ENCODE measurements at regions not wholly inside any gene's neighbourhood (a gene's known extent, or its start where the extent isn't known, plus 50 kb on each side); places are given as distances from the start of the nearest gene placed in this dataset.

- Histone ChIP-seq H3K27me3 (ENCODE audit: control insufficient read depth, insufficient read depth, low read length) (no peaks in the 10 kb centered on the region), H3K36me3 (ENCODE audit: control insufficient read depth, insufficient read depth, low read length) (no peaks in the 10 kb centered on the region), H3K27ac (ENCODE audit: low read depth, low read length) (no peak overlapping the region), H3K4me1 (ENCODE audit: control insufficient read depth, insufficient read depth, low read length) (no peaks in the 10 kb centered on the region), H3K4me3 (ENCODE audit: low read depth, low read length) (no peak overlapping the region), H3K9me3 (ENCODE audit: control insufficient read depth, insufficient read depth, low read length) (peaks cover 1% of the 10 kb centered on the region)
- WGBS (ENCODE audit: insufficient coverage): no CpG with 5 or more reads among the region's 1 CpG
- DNase-seq (ENCODE audit: low read depth in 4 of 6, low spot score in 6 of 6): no peak
Observed at GRCh38 chr13:39269411-39269810, 231.2 kb downstream of the NHLRC3 start.

GRCh38 chr13:39272994-39273393 is 234.7 kb downstream of the NHLRC3 start:
- no peaks in the 10 kb centered on the region for H3K36me3 ChIP-seq (ENCODE audit: control insufficient read depth, insufficient read depth, low read length)
- DNase-seq (ENCODE audit: low read depth in 4 of 6, low spot score in 6 of 6): peak in 2 of 6 donors; percentile 44 to 65
- H3K9me3 ChIP-seq (ENCODE audit: control insufficient read depth, insufficient read depth, low read length): no peaks in the 10 kb centered on the region
- H3K27me3 ChIP-seq (ENCODE audit: control insufficient read depth, insufficient read depth, low read length): no peaks in the 10 kb centered on the region
- no CpG with 5 or more reads among the region's 1 CpG for WGBS (ENCODE audit: insufficient coverage)
- no peaks in the 10 kb centered on the region for H3K4me1 ChIP-seq (ENCODE audit: control insufficient read depth, insufficient read depth, low read length)
- no peak overlapping the region for H3K27ac ChIP-seq (ENCODE audit: low read depth, low read length)
- H3K4me3 ChIP-seq (ENCODE audit: low read depth, low read length): no peak overlapping the region

GRCh38 chr13:39273953-39274738 is 235.9 kb downstream of the NHLRC3 start:
- Histone ChIP-seq H3K27me3 (ENCODE audit: control insufficient read depth, insufficient read depth, low read length) (no peaks in the 10 kb centered on the region), H3K9me3 (ENCODE audit: control insufficient read depth, insufficient read depth, low read length) (no peaks in the 10 kb centered on the region), H3K36me3 (ENCODE audit: control insufficient read depth, insufficient read depth, low read length) (no peaks in the 10 kb centered on the region), H3K27ac (ENCODE audit: low read depth, low read length) (no peak overlapping the region), H3K4me3 (ENCODE audit: low read depth, low read length) (no peak overlapping the region), H3K4me1 (ENCODE audit: control insufficient read depth, insufficient read depth, low read length) (no peaks in the 10 kb centered on the region)
- WGBS (ENCODE audit: insufficient coverage): no CpG with 5 or more reads among the region's 6 CpGs
- peak in 2 of 6 donors; percentile 7 to 67 for DNase-seq (ENCODE audit: low read depth in 4 of 6, low spot score in 6 of 6)

- DNase-seq (ENCODE audit: low read depth in 4 of 6, low spot score in 6 of 6): no peak
- Histone ChIP-seq H3K27ac (ENCODE audit: low read depth, low read length) (no peak overlapping the region), H3K36me3 (ENCODE audit: control insufficient read depth, insufficient read depth, low read length) (no peaks in the 10 kb centered on the region), H3K4me3 (ENCODE audit: low read depth, low read length) (no peak overlapping the region), H3K9me3 (ENCODE audit: control insufficient read depth, insufficient read depth, low read length) (no peaks in the 10 kb centered on the region), H3K27me3 (ENCODE audit: control insufficient read depth, insufficient read depth, low read length) (no peaks in the 10 kb centered on the region), H3K4me1 (ENCODE audit: control insufficient read depth, insufficient read depth, low read length) (no peaks in the 10 kb centered on the region)
- WGBS (ENCODE audit: insufficient coverage): 83% methylated on average over 3 of the region's 3 CpGs
Observed at GRCh38 chr13:39274739-39275325, 236.6 kb downstream of the NHLRC3 start.

- Histone ChIP-seq H3K9me3 (ENCODE audit: control insufficient read depth, insufficient read depth, low read length) (no peaks in the 10 kb centered on the region), H3K27me3 (ENCODE audit: control insufficient read depth, insufficient read depth, low read length) (no peaks in the 10 kb centered on the region), H3K4me1 (ENCODE audit: control insufficient read depth, insufficient read depth, low read length) (no peaks in the 10 kb centered on the region), H3K27ac (ENCODE audit: low read depth, low read length) (no peak overlapping the region), H3K36me3 (ENCODE audit: control insufficient read depth, insufficient read depth, low read length) (no peaks in the 10 kb centered on the region), H3K4me3 (ENCODE audit: low read depth, low read length) (no peak overlapping the region)
- DNase-seq (ENCODE audit: low read depth in 4 of 6, low spot score in 6 of 6): no peak
- no CpG with 5 or more reads among the region's 2 CpGs for WGBS (ENCODE audit: insufficient coverage)
Observed at GRCh38 chr13:39279077-39279476, 240.8 kb downstream of the NHLRC3 start.

- no peaks in the 10 kb centered on the region for H3K36me3 ChIP-seq (ENCODE audit: control insufficient read depth, insufficient read depth, low read length)
- no peaks in the 10 kb centered on the region for H3K9me3 ChIP-seq (ENCODE audit: control insufficient read depth, insufficient read depth, low read length)
- H3K27me3 ChIP-seq (ENCODE audit: control insufficient read depth, insufficient read depth, low read length): no peaks in the 10 kb centered on the region
- no peak for DNase-seq (ENCODE audit: low read depth in 4 of 6, low spot score in 6 of 6)
- no peaks in the 10 kb centered on the region for H3K4me1 ChIP-seq (ENCODE audit: control insufficient read depth, insufficient read depth, low read length)
- no peak overlapping the region for H3K4me3 ChIP-seq (ENCODE audit: low read depth, low read length)
- H3K27ac ChIP-seq (ENCODE audit: low read depth, low read length): no peak overlapping the region
- WGBS (ENCODE audit: insufficient coverage): no CpG with 5 or more reads among the region's 1 CpG
Observed at GRCh38 chr13:39281539-39282150, 243.4 kb downstream of the NHLRC3 start.

- DNase-seq (ENCODE audit: low read depth in 4 of 6, low spot score in 6 of 6): no peak
- H3K27me3 ChIP-seq (ENCODE audit: control insufficient read depth, insufficient read depth, low read length): no peaks in the 10 kb centered on the region
- H3K4me3 ChIP-seq (ENCODE audit: low read depth, low read length): no peak overlapping the region
- H3K9me3 ChIP-seq (ENCODE audit: control insufficient read depth, insufficient read depth, low read length): no peaks in the 10 kb centered on the region
- no peaks in the 10 kb centered on the region for H3K4me1 ChIP-seq (ENCODE audit: control insufficient read depth, insufficient read depth, low read length)
- WGBS (ENCODE audit: insufficient coverage): no CpG with 5 or more reads among the region's 4 CpGs
- no peaks in the 10 kb centered on the region for H3K36me3 ChIP-seq (ENCODE audit: control insufficient read depth, insufficient read depth, low read length)
- no peak overlapping the region for H3K27ac ChIP-seq (ENCODE audit: low read depth, low read length)
Observed at GRCh38 chr13:39282400-39282972, 244.2 kb downstream of the NHLRC3 start.

GRCh38 chr13:39283072-39283471 is 244.8 kb downstream of the NHLRC3 start:
- Histone ChIP-seq H3K4me1 (ENCODE audit: control insufficient read depth, insufficient read depth, low read length) (no peaks in the 10 kb centered on the region), H3K4me3 (ENCODE audit: low read depth, low read length) (no peak overlapping the region), H3K36me3 (ENCODE audit: control insufficient read depth, insufficient read depth, low read length) (no peaks in the 10 kb centered on the region), H3K27me3 (ENCODE audit: control insufficient read depth, insufficient read depth, low read length) (no peaks in the 10 kb centered on the region), H3K9me3 (ENCODE audit: control insufficient read depth, insufficient read depth, low read length) (no peaks in the 10 kb centered on the region), H3K27ac (ENCODE audit: low read depth, low read length) (no peak overlapping the region)
- no peak for DNase-seq (ENCODE audit: low read depth in 4 of 6, low spot score in 6 of 6)
- WGBS (ENCODE audit: insufficient coverage): no CpG with 5 or more reads among the region's 1 CpG

- Histone ChIP-seq H3K9me3 (ENCODE audit: control insufficient read depth, insufficient read depth, low read length) (no peaks in the 10 kb centered on the region), H3K27ac (ENCODE audit: low read depth, low read length) (no peak overlapping the region), H3K4me1 (ENCODE audit: control insufficient read depth, insufficient read depth, low read length) (no peaks in the 10 kb centered on the region), H3K27me3 (ENCODE audit: control insufficient read depth, insufficient read depth, low read length) (no peaks in the 10 kb centered on the region), H3K36me3 (ENCODE audit: control insufficient read depth, insufficient read depth, low read length) (no peaks in the 10 kb centered on the region), H3K4me3 (ENCODE audit: low read depth, low read length) (no peak overlapping the region)
- WGBS (ENCODE audit: insufficient coverage): 58% methylated on average over 3 of the region's 8 CpGs
- no peak for DNase-seq (ENCODE audit: low read depth in 4 of 6, low spot score in 6 of 6)
Observed at GRCh38 chr13:39284801-39285388, 246.6 kb downstream of the NHLRC3 start.
